Lung microvascular endothelial cell (primary cell): ENCODE measurements at regions not wholly inside any gene's neighbourhood (a gene's known extent, or its start where the extent isn't known, plus 50 kb on each side); places are given as distances from the start of the nearest gene placed in this dataset.
A peak's percentile ranks its signal among the peaks of the same experiment; 100 is the strongest.
"Not testable (repeated sequence)": the region's sequence is repeated elsewhere in the genome, so short reads cannot be mapped to it uniquely, and the experiment has no call there.

Experiments used
- DNase-seq, 2 donors: peaks; one replicate each; pipeline versions ENCODE4 v3.0.0 to v3.0.0-alpha.2; 2010; ENCODE audit warnings: low read depth in 2 of 2

DNA sequence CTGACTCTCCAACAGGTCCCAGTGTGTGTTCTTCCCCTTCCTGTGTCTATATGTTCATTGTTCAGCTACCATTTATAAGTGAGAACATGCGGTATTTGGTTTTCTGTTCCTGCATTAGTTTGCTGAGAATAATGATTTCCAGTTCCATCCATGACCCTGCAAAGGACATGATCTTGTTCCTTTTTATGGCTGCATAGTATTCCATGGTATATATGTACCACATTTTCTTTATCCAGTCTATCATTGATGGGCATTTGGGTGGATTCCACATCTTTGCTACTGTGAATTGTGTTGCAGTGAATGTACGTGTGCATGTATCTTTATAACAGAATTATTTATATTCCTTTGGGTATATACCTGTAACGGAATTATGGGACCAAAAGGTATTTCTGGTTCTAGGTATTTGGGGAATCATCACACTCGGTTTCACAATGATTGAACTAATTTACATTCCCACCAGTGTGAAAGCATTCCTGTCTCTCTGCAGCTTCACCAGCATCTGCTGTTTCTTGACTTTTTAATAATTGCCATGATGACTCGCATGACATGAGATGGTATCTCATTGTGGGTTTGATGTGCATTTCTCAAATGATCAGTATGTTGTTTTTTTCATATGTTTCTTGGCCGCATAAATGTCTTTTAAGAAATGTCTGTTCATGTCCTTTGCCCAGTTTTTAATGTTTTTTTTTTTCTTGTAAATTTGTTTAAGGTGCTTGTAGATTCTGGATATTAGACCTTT is 60.2 kb downstream of the LSMEM1 start:
- no peak for DNase-seq

DNA sequence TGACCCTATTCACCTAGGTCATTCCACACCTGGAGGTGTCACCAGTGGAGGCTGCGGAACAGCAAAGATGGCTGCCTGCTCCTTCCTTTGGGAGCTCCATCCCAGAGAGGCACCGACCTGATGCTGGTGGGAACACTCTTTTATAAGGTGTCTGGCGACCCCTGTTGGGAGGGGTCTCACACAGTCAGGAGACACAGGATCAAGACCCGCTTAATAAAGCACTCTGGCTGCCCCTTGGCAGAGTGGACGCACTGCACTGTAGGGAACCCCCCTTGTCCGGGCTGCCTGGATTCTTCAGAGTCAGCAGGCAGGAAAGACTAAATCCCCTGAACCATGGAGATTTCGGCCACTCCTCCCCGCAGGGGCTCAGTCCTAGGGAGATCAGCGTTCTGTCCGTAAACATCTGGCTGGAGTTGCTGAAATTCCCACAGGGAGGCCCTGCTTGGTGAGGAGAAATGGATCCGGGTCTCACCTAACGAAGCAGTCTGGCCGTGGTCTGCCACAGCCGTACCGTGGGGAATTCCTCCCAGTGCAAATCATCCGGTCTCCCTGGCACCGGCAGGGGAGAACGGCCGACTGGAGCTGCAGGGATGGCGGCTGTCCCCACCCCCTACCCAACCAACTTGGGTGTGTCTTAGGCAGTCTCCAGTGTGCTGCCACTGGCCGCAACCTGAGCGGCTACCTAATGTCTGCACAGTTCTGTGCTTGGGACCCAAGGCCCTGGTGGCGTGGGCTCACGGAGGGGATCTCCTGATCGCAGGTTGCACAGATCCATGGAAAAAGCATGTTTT is 66.1 kb downstream of the LSMEM1 start:
- DNase-seq: peak; percentile 7 to 14

- no peak for DNase-seq
Measured at GRCh38 chr7:112547916-112548315, 67.1 kb downstream of the LSMEM1 start.

DNA sequence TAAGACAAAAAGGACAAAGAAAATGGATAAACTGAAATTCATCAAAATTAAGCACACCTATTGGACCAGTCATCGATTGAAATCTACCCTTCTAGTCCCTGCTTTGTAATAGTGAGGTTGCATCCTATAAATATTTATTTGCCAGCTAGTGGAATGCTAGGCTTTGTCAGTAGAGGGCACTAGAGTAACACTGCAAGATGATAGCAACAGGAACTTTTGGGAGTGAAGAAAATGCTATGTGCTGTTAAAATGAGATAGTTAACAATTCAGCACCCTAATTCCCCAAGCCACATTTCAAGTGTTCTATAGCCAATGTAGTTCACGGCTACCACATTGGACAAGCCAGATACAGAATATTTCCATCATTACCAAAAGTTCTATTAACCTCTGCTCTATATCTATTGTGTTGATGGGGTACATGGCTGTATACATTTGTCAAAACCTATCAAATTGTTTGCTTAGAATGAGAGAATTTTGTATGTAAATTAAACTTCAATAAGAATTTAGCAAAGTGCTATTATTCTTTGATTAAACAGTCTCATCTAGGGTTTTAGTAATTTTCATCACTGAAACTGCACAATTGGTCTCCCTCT is 69.8 kb downstream of the LSMEM1 start:
- DNase-seq: peak; percentile 73 to 81

- DNase-seq: not testable (repeated sequence)
Measured at GRCh38 chr7:112551521-112551920, 70.7 kb downstream of the LSMEM1 start.

GRCh38 chr7:112554591-112554990 is 73.8 kb downstream of the LSMEM1 start:
- no peak for DNase-seq

- no peak for DNase-seq
Measured at GRCh38 chr7:112556633-112557032, 75.8 kb downstream of the LSMEM1 start.

DNA sequence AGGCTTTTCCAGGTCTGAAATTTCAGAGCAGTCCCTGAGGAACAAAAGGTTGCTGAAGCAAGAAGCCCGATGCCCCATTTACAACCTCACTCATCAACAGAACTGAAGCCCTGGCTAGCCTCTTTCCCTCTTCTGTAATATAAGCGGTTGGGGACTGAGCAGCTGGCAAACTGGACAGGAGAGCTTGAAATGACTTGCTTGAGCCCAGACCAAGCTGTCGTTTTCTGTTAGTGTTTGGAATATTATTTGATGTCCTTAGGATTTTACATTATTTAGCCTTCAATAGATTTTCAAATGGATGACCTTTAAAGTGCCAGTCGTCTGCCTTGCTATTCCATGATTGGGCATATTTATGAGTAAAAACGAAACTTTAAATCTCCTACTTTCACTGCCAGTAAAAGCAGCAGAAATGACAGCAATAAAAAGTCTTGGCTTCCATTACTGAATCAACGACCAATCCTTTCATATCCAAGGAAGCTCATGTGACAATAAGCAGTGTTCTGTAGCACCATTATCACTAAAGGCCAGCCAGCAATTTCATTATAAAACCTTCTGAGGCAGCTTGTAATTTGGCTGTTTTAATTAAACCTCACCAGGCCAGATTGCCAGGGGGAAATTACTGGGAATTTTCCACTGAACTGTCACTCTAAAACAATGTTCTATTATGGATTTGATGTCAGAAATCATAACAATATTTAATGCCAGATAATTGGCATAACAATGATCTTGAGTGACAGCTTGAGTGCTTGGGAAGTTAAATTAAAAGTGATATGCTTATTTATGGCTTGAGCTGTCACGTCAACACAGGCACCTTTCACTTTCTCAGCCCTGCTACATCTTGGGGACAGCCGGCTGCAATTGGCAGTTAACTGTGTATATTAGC is 85.9 kb downstream of the LSMEM1 start:
- no peak for DNase-seq

DNA sequence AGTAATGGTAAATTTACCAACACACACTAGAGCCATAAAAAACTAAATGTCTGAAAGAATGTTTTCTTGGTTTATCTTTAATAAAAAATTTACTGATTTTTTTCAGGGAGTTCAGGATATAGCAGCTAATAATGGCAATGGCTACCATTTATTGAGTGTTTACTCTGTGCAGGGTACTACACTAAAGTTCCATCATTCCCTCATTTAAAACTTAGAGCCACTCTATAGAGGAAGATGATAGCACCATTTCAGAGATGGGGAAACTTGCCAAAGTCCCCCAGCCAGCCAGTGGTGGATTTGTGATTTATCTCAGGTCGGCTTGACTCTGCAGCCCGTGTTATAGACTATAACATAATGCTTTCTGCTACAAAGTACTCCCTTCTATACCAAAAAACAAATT is 86.6 kb downstream of the LSMEM1 start:
- no peak for DNase-seq

GRCh38 chr7:112571852-112572607 is 91.2 kb downstream of the LSMEM1 start:
- DNase-seq: no peak

GRCh38 chr7:112572669-112573301 is 92.0 kb downstream of the LSMEM1 start:
- DNase-seq: peak in 1 of 2 donors; percentile 34

- peak in 1 of 2 donors; percentile 57 for DNase-seq
Measured at GRCh38 chr7:112573302-112574039, 92.7 kb downstream of the LSMEM1 start.

GRCh38 chr7:112575864-112576263 is 95.1 kb downstream of the LSMEM1 start:
- DNase-seq: peak in 1 of 2 donors; percentile 8

GRCh38 chr7:112579388-112579787 is 98.6 kb downstream of the LSMEM1 start:
- DNase-seq: no peak

DNA sequence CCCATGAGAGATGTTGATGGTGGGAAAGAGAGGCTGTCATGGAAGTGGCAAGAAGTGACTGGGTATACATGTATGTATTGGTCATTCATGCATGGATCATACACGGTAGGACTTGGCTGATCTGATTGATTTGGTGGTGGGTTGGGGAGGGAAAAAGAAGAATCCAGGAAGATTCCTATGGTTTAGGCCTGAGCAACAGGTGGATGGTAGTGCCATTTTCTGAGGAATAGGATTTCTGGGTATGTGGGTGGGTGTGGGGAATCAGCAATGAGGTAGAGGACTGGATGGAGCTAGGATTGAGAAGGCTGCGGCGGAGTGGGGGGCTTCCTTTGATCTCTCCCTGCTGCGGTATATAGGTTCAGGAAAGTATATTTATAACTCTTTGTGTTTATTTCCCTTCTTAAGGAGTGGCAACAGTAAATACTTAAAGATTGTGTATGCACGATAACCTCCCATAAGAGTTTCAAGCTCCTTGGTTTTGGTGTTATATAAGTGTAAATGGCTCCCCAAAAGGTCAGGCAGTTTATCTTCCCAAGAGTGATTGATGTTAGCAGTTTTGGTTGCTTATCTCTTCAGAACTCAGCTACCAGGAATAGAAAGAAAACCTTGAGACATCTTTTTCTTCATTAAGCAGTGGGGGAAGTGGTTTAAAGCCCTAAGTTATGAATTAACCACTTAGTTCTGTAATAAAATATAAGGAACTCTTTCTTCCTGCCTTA is 100.1 kb downstream of the LSMEM1 start:
- DNase-seq: no peak

GRCh38 chr7:112581529-112581928 is 100.7 kb downstream of the LSMEM1 start:
- DNase-seq: no peak

GRCh38 chr7:112584290-112584689 is 103.5 kb downstream of the LSMEM1 start:
- no peak for DNase-seq

- DNase-seq: no peak
Measured at GRCh38 chr7:112587504-112587903, 106.7 kb downstream of the LSMEM1 start.
